Fibroblast of skin of right biceps (primary cell): ENCODE measurements at regions not wholly inside any gene's neighbourhood (a gene's known extent, or its start where the extent isn't known, plus 50 kb on each side); places are given as distances from the start of the nearest gene placed in this dataset.

Source experiments
- DNase-seq: peaks from one replicate; pipeline ENCODE4 v3.0.0-alpha.2; 2013

DNA sequence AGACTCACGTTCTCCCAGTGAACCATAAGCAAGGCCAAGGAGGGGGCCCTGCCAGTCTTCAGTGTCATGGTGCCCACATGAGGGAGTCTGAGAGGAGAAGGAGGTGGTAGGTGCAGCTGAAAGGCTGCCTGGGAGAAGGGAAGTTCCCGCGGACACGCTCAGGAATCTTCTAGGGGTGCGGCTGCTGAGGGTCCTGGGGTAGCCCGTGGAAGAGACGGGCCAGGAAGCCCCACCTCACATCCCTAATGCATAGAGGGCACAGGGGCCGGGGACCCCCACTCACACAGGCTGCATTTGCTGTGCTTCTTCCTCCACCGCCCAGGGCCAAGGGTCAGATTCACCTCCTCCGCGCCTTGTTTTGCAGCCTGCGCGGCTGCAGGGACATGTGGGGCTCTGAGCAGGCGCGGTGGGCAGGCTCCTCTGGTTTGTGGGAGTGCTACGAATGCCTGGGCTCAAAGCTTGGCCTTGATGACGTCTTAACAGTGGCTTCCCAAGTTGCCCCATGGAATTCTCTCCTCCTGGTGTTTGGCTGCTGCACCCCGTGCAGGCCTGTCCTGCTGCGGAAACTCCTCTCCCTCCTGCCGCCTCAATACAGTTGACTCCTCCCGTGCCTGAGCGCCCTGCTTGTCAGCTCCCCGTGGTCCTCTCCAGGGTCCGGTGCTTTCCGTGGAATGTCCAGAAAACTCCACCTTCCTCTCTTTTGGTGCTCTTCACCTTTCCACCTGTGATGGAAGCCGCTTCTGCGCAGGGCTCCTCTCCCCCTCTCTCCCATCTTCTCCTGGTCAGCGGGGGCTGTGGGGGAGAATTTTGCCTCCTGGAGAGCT is 95.7 kb downstream of the VAPA start:
- no peak for DNase-seq

DNA sequence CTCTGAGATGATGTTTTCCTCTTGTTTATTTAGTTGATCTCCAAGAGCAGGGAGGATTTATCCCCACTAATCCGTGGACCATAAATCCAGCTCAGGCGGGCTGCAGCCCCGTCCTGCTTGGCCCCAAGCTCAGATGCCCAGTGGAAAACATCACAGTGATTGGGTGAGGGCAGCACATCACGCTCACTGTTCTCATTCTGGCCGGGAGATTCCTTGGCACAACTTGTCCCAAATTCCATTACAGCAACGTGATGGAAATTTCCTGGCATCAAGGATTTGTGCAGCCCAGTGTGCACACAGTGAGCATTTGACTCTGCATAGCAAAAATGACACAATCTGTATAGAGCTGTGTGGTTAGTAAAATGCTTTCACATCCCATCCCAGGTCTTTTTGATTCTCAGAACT is 96.8 kb downstream of the VAPA start:
- DNase-seq = peak; percentile 88

GRCh38 chr18:10011061-10011460 is 97.2 kb downstream of the VAPA start:
- DNase-seq = no peak

- no peak for DNase-seq
Observed at GRCh38 chr18:10011751-10012150, 97.9 kb downstream of the VAPA start.

DNA sequence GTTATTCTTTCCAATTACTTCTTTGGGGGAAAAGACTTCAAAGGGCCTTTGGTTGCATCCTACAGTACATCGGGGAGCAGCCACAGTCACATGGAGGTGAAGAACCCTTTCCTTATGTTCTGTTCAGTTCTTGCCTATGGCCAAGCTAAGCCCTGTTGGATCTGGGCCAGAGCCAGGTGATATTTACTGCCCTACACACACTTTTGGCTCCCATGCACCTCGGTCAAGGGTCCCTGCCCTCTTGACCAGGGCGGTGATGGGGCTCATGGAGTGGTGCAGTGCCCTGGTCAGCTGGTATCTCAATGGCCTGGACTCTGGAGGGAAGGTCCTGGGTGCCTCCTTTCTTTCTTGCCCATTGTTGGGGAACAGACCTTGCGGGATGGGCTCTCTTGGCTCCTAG is 98.7 kb downstream of the VAPA start:
- no peak for DNase-seq

DNA sequence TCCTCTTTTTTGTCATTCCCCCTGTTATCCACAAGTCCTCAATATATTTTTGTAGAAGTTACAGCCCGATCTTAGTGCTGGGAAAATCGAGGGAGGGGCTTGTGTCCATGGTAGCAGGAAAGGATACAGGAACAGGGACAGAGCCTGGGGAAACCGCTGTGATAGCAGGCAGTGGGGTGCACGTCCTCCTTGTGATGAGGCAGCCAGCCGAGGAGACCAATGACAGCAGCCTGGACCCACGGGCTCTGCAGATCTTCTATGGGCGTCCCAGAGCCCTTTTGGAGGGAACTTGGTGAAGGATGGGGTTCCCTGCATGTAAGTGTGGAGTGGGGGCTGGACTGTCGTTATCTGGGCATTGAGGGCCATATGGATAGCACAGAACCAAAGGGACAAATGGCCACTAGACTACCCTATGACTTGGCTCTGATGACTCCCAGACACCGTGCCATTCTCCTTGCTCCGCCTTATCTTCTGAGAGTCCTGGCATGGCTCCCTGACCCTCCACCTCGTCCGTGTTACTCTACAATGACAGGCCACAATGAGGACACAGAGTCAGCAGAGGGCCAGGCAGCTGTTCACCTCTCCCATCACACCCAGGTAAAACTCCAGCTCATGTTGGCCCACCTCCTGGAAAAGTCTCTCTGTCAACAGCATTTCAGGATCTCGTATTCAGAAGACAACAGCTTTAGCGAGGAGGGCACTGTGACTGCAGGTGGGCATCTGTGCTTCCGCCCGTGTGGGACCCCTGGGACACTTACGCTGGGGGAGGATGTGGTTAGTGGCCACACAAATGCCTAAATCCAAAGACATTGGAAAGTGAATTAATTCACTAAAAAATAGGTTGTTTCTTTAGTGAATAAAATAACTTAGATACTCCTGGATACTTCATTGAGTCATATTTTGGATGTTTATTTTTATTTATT is 100.1 kb downstream of the VAPA start:
- DNase-seq = no peak

GRCh38 chr18:10015288-10015701 is 101.5 kb downstream of the VAPA start:
- peak; percentile 80 for DNase-seq

- DNase-seq = peak; percentile 98
Observed at GRCh38 chr18:10015941-10016819, 102.4 kb downstream of the VAPA start.

DNA sequence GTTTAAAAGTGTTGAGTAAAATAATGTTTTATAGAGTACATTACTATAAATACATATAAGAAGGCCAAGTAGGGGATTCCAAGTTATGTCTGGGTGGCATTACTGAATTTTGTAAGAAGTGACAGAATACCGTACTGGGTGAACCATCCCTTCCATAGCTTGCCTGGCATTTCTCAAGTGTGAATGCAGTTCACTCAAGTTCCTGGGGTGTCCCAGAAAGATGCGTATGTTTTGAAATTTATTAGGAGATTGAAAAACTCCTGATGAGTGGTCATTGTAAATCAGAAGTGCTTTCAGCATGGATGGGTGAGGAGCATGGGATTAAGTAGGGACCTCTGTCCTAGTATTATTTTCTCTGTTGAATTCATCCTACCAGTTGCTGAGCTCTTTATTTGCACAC is 103.2 kb downstream of the VAPA start:
- DNase-seq = peak; percentile 32

- DNase-seq = no peak
Observed at GRCh38 chr18:10018289-10018688, 104.5 kb downstream of the VAPA start.

DNA sequence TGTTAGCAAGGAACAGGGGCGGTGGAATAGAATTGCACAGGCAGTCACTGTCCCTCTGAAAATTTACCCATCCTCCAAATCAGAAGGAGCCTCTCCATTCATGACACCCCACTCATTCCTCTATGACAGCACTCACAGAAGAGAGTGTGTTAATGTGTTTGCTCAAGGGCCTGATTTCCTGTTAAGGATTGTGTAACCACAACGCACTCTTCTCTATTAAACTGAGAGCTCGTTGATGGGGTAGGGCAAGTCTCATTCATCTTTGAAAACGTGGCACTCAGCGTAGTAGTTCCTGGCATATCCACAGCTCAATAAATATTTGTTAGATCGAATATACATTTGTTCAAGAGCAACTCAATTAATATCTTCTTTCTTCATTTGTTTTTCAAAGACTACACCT is 106.4 kb downstream of the VAPA start:
- DNase-seq = peak; percentile 43

- DNase-seq = no peak
Observed at GRCh38 chr18:10022365-10022764, 108.5 kb downstream of the VAPA start.

GRCh38 chr18:10023853-10024570 is 110.2 kb downstream of the VAPA start:
- no peak for DNase-seq

DNA sequence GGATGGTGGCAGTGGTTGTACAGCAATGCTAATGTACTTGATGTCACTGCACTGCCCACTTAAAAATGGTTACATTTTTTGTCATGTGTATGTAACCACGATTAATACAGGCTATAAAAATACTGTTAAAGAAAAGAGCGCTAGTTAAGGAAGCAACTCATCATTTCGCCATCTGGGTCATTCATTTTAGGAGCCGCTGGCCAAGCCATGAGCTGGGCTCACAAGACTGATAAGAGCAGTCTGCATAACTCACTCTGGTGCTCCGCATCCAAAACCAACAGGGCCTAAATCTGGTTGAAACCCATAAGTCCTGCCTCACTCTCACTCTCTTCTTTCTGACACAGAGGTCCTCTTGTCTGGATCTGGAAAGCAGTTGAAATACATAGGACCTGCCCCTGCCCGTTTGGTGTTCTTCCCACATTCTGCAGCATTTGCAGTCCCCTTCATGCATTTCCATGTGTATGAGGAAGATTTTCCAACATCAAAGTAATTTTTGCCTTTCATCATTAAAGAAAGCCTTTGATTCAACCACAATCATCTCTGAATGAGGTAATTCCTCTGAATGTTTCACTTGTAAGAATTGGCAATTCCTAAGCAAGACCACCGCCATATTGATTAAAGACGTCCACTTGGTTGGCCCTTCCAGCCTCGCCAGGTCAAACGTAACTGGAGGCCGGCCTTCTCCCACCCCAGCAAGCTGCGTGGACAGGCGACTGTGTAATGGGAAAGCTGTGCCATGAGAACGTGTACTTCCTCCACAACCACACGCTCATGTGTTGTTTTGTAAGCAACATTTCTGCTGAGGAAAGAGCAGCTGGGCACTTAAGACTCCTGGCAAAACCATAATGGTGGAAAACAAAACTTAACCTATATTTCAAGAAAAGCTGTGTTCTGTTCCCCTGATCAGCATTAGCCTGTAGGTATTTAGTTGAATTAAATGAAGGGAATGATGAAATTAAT is 112.2 kb downstream of the VAPA start:
- DNase-seq = no peak

GRCh38 chr18:10027031-10027430 is 113.2 kb downstream of the VAPA start:
- DNase-seq = no peak

GRCh38 chr18:10027461-10027860 is 113.6 kb downstream of the VAPA start:
- no peak for DNase-seq

DNA sequence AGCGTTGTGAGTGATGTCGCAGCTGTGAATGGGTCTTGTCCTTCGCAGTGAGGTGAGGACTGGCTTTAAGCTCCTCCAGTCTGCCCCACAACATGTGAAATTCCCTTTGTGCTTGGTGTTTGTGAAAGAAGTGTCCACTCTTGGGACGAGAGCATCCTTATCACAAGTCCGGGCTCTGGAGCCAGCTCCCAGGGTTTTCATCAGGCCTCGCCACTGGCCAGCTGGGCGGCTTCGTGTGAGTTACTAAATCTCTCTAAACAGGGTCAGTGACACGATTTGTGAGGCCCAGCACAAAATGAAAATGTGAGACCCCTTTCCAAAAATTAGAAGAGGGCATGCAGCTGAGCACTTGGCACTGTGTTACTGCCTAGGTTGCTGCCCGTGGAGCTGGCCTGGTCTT is 115.9 kb downstream of the VAPA start:
- no peak for DNase-seq

- peak; percentile 19 for DNase-seq
Observed at GRCh38 chr18:10030816-10031541, 117.2 kb downstream of the VAPA start.

DNA sequence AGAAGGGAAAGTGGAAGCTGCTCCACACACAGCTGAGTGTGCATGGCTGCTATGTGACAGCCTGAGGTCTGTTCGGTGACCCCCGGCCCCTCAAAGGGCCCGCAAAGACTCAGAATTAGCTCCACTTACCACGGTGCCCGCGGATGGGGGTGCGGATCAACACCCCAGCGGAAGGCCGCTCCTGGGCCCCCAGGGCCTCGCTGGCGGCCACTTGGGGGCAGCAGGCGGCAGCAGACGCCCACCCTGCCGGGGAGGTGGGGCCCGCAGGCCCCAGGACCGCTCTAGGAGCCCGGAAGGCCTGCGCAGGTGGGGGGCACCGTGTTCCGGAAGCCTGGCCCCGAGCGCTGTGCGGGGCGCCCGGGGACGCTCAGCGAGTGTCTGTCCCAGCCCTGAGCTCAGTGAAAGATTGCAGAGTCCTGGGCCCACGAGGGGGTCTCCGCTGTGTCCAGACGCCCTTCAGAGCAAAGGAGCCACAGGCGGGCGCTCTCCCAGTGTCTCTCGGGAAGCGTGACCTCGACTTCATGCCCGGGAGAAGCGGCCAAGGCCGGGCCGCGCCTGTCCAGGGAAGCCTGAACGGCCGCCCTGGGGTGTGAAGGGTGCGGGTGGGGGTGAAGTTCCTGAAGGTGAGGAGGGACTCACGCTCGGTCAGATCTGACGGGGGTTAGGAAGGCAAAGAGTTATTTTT is 118.7 kb downstream of the VAPA start:
- no peak for DNase-seq

- no peak for DNase-seq
Observed at GRCh38 chr18:10033016-10033399, 119.2 kb downstream of the VAPA start.
